ENCODE measurements at regions not wholly inside any gene's neighbourhood (a gene's known extent, or its start where the extent isn't known, plus 50 kb on each side); places are given as distances from the start of the nearest gene placed in this dataset.

DNA sequence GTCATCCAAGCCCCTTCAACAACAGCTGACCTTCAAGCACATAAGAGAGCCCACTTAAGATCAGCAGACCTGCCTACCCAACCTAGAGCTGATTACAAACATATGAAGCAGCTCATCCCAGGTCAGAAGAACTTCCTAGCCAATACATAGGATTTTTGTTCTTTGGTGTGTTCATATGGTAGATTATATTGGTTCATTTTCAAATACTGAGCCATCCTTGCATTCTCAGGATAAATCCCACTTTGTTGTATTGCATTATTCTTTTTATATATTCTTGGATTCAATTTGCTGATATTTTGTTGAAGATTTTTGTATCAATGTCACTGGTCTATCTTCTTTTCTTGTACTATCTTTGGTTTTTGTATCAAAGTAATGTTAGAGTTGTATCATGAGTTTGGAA is 107.3 kb upstream of the STT3B start:
- TF ChIP-seq, protein P1, sequence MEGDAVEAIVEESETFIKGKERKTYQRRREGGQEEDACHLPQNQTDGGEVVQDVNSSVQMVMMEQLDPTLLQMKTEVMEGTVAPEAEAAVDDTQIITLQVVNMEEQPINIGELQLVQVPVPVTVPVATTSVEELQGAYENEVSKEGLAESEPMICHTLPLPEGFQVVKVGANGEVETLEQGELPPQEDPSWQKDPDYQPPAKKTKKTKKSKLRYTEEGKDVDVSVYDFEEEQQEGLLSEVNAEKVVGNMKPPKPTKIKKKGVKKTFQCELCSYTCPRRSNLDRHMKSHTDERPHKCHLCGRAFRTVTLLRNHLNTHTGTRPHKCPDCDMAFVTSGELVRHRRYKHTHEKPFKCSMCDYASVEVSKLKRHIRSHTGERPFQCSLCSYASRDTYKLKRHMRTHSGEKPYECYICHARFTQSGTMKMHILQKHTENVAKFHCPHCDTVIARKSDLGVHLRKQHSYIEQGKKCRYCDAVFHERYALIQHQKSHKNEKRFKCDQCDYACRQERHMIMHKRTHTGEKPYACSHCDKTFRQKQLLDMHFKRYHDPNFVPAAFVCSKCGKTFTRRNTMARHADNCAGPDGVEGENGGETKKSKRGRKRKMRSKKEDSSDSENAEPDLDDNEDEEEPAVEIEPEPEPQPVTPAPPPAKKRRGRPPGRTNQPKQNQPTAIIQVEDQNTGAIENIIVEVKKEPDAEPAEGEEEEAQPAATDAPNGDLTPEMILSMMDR (IDR thresholded peaks at IDR 0.05): no peak
- TF ChIP-seq EZH2 (IDR thresholded peaks at IDR 0.05) (no peak), EZH2phosphoT487 (IDR thresholded peaks at IDR 0.05) (no peak)

All from neural progenitor cell (in vitro differentiated cells).